ENCODE measurements at regions not wholly inside any gene's neighbourhood (a gene's known extent, or its start where the extent isn't known, plus 50 kb on each side); places are given as distances from the start of the nearest gene placed in this dataset.

DNA sequence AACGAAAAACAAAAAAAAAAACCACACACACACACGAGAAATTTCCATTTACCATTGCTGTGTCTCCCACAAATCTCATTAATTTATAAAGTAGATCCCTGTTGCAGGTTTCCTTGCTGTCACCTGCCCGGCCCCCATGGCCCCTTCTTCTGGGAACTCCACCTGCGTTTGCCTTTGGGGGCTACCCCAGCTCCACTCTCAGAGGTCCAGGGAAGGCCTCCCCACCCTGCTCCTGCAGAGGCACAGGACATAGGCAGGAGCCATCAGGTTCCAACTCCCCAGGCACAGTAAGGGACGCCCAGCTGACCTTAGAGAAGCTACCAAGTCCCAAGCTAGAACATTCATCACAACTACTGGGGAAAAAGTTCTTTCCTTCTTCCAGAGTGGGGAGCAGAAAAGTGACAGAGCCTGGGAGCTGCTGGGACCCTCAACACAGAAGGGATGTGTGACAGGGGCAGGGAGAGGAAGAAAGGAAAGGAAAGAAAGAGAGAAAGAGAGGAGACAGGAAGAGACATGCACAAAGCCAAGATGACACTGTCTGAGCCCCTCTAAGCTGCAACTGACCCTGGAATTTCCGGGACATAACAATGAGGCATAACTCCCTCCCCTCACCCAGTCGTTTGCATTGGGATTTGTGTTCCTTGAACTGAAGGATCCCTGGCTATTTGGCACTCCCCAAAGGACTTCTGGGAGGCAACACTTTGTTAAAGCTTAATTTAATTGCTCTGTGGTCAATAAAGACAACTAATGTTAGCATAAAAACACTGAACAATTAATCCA is 175.7 kb downstream of the SHANK2 start:
- in situ Hi-C loops (cut with MboI) (no loop called here), intact Hi-C loops (cut with micrococcal nuclease) (no loop called here)
- Histone ChIP-seq H3K4me2 (ENCODE audit: insufficient read depth, low read length) (no peak overlapping the region), H3K9me1 (ENCODE audit: control insufficient read depth, insufficient read depth, low read length) (peaks cover 4% of the 10 kb centered on the region), H3K27ac (ENCODE audit: extremely low read depth, low read depth, low read length) (no peak overlapping the region), H3K4me1 (replicated peaks in 1 of 2; ENCODE audit: control insufficient read depth in 2 of 2, insufficient read depth in 2 of 2, low read length in 2 of 2) (no peaks in the 10 kb centered on the region), H3K9me3 (replicated peaks; ENCODE audit: control insufficient read depth, insufficient read depth, low read depth, low read length) (no peaks in the 10 kb centered on the region), H3K27me3 (ENCODE audit: control insufficient read depth in 2 of 2, insufficient read depth in 2 of 2, low read length in 2 of 2) (peaks cover 0 to 29% of the 10 kb centered on the region in 2 experiments; a peak in 2 of 5 replicates), H3K9ac (ENCODE audit: insufficient read depth in 1 of 2, low read depth in 2 of 2, low read length in 2 of 2) (no peak overlapping the region), H3K4me3 (no peak overlapping the region), H2AFZ (ENCODE audit: low read depth, low read length) (no peak overlapping the region), H3K36me3 (ENCODE audit: control insufficient read depth, insufficient read depth, low read length) (no peaks in the 10 kb centered on the region), H4K20me1 (replicated peaks; ENCODE audit: control insufficient read depth, insufficient read depth, low read length) (peaks cover 7% of the 10 kb centered on the region; the same call in 1 of the 2 replicates), H3K79me2 (ENCODE audit: control insufficient read depth, insufficient read depth, low read length) (no peaks in the 10 kb centered on the region)
- TF ChIP-seq NFIC (IDR thresholded peaks at IDR 0.05) (no peak), CBFA2T3 (IDR thresholded peaks at IDR 0.05) (no peak), NCOA1 (IDR thresholded peaks at IDR 0.05; ENCODE audit: low read depth) (no peak), HDAC6 (IDR thresholded peaks at IDR 0.05; ENCODE audit: low read depth, low read length) (no peak)
- FAIRE-seq = no peak
- ATAC-seq = no peak
- no peak for DNase-seq (ENCODE audit: extremely low read depth in 1 of 4, low spot score in 3 of 4)
- BruUV-seq (replicated peaks) = no TSS peak
- ChIA-PET CTCF (ENCODE audit: low intra/inter-chr PET ratio) (no interaction called here), POLR2A (interaction anchor here (0.6 kb wide), 1 partner anchor 197 kb away, joined by 4 read pairs; no protein-coding TSS in a partner anchor)
- WGBS (ENCODE audit: insufficient coverage, low coverage, missing lambda C conversion rate) = 0% methylated on average over 7 of the region's 7 CpGs

DNA sequence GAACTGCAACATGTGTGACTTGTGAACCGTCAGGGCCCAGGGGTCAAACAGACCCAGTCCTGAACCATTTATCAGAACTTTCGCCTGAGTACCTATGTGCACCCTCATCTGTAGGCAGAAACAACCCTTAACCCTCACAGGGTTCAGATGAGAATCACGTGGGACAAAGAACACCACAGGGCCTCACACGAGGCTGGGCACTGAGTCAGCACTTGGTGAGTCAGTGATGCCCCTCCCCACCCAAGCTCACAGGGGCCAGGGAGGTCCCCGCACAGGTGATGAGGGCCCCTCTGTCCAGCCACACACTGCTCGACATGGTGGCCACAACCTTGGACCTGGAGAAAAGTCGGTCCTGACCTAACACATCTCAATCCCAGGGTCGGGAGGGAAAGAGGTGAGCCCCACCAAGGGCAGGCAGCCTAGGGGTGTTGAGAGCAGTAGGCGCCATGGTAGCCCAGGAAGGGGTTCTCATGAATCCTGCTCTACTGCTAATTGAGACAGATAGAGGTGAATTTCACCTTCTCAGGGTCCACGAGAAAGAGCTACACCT is 176.4 kb downstream of the SHANK2 start:
- in situ Hi-C loops (cut with MboI) = no loop called here
- ATAC-seq (no peak), FAIRE-seq (no peak), DNase-seq (ENCODE audit: extremely low read depth in 1 of 4, low spot score in 3 of 4) (no peak)
- Histone ChIP-seq H3K9ac (ENCODE audit: insufficient read depth in 1 of 2, low read depth in 2 of 2, low read length in 2 of 2) (no peak overlapping the region; a peak in 1 of 4 replicates), H4K20me1 (replicated peaks; ENCODE audit: control insufficient read depth, insufficient read depth, low read length) (0 out of 2 replicates have a peak, but pooled peaks cover 7% of the 10 kb centered on the region), H3K36me3 (ENCODE audit: control insufficient read depth, insufficient read depth, low read length) (no peaks in the 10 kb centered on the region), H3K9me1 (ENCODE audit: control insufficient read depth, insufficient read depth, low read length) (peaks cover 4% of the 10 kb centered on the region), H3K4me2 (ENCODE audit: insufficient read depth, low read length) (no peak overlapping the region), H3K27ac (ENCODE audit: extremely low read depth, low read depth, low read length) (no peak overlapping the region), H3K4me3 (no peak overlapping the region), H3K27me3 (ENCODE audit: control insufficient read depth in 2 of 2, insufficient read depth in 2 of 2, low read length in 2 of 2) (peaks cover 0 to 22% of the 10 kb centered on the region in 2 experiments; a peak in 2 of 5 replicates), H3K4me1 (replicated peaks in 1 of 2; ENCODE audit: control insufficient read depth in 2 of 2, insufficient read depth in 2 of 2, low read length in 2 of 2) (no peaks in the 10 kb centered on the region), H3K79me2 (ENCODE audit: control insufficient read depth, insufficient read depth, low read length) (no peaks in the 10 kb centered on the region), H3K9me3 (replicated peaks; ENCODE audit: control insufficient read depth, insufficient read depth, low read depth, low read length) (no peaks in the 10 kb centered on the region), H2AFZ (ENCODE audit: low read depth, low read length) (no peak overlapping the region)
- no TSS peak for BruUV-seq (replicated peaks)
- 0% methylated on average over 9 of the region's 10 CpGs for WGBS (ENCODE audit: insufficient coverage, low coverage, missing lambda C conversion rate)
- POLR2A ChIA-PET = no interaction called here
- CTCF ChIA-PET (ENCODE audit: low intra/inter-chr PET ratio) = no interaction called here
- intact Hi-C loops (cut with micrococcal nuclease) = no loop called here
- TF ChIP-seq, protein P1, sequence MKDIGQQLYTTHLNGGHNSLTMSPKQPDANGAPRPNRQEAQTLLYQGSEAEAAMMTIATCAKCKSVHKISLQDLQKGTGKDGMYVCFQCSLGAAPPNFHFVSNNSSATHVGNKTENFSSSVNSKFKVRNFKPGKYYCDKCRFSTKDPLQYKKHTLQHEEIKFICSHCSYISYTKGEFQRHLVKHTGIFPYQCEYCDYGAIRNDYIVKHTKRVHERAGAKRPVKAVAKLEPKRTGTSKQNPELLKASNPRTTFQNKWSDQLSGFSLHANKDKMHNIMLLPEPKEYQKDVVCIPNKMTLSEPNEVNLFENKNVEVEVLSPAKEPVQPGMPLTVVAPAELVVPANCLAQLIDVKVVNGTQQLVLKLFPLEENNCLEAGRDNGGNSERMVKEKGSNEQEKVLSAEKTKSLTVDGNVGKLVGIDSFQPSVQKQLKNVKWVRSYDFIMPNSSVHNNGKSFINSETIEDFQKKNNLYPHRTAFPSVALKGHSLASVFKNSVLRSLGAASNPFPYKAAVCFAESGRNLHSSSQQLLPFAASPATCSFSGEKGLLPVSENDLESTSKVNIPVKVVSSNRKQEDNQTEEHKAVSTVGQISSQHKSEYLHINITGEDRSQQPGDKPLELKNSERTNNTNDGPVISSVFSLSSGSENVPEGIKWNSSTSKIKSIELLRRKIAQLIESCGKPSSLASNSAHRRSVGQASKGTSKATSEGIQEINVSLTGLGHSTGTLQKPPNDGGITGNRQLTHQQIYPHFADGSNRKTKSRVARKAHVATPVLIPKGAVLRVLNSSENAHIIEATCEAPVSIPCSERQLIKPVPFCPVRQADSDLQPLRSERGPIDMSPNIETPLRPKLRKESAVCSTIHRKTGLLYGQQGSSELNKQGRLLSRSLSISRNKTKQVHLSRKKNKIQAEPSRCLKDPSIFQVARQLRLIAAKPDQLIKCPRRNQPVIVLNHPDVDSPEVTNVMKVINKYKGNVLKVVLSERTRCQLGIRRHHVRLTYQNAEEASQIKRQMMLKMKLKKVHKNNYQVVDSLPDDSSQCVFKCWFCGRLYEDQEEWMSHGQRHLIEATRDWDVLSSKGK (CRISPR knock-in tag; IDR thresholded peaks at IDR 0.05) = no peak
- TF ChIP-seq DDX20 (tag; IDR thresholded peaks at IDR 0.05; ENCODE audit: low read depth) = no peak
- no peak for TF ChIP-seq XRCC4 (IDR thresholded peaks at IDR 0.05; ENCODE audit: extremely low read depth, insufficient read depth, insufficient read length)
- TF ChIP-seq RB1 (IDR thresholded peaks at IDR 0.05; ENCODE audit: low read depth) = no peak
- TF ChIP-seq, protein P2, sequence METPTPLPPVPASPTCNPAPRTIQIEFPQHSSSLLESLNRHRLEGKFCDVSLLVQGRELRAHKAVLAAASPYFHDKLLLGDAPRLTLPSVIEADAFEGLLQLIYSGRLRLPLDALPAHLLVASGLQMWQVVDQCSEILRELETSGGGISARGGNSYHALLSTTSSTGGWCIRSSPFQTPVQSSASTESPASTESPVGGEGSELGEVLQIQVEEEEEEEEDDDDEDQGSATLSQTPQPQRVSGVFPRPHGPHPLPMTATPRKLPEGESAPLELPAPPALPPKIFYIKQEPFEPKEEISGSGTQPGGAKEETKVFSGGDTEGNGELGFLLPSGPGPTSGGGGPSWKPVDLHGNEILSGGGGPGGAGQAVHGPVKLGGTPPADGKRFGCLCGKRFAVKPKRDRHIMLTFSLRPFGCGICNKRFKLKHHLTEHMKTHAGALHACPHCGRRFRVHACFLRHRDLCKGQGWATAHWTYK (CRISPR knock-in tag; IDR thresholded peaks at IDR 0.05) = no peak
- no peak for TF ChIP-seq ZNF124 (CRISPR knock-in tag; IDR thresholded peaks at IDR 0.05)
